ENCODE measurements at regions not wholly inside any gene's neighbourhood (a gene's known extent, or its start where the extent isn't known, plus 50 kb on each side); places are given as distances from the start of the nearest gene placed in this dataset.

DNA sequence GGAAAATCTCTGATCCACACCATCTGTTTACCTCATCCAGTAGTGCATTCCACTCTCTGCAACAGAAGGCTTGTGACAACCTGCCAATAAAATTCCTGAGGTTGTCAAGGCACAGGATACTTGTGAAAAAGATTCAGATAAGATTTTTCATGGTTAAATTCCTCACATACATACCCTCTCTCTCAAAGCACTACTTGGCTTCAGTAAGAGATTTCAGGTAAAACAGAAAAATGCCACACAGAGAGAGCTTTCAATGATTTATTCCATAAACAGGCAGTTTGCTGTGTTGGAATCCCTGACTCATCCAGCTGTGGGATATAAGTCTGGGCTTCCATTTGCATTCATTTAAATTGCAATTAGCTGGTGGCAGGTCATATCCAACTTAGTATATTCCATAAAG lies 99.7 kb upstream of the CAV2 start:
- TF ChIP-seq, protein P1, sequence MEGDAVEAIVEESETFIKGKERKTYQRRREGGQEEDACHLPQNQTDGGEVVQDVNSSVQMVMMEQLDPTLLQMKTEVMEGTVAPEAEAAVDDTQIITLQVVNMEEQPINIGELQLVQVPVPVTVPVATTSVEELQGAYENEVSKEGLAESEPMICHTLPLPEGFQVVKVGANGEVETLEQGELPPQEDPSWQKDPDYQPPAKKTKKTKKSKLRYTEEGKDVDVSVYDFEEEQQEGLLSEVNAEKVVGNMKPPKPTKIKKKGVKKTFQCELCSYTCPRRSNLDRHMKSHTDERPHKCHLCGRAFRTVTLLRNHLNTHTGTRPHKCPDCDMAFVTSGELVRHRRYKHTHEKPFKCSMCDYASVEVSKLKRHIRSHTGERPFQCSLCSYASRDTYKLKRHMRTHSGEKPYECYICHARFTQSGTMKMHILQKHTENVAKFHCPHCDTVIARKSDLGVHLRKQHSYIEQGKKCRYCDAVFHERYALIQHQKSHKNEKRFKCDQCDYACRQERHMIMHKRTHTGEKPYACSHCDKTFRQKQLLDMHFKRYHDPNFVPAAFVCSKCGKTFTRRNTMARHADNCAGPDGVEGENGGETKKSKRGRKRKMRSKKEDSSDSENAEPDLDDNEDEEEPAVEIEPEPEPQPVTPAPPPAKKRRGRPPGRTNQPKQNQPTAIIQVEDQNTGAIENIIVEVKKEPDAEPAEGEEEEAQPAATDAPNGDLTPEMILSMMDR (conservative IDR thresholded peaks at IDR 0.05; ENCODE audit: low read depth, low read length) = no peak
- TF ChIP-seq EZH2 (IDR thresholded peaks at IDR 0.05; ENCODE audit: low read length, unreplicated experiment) (no peak), EZH2phosphoT487 (IDR thresholded peaks at IDR 0.05; ENCODE audit: borderline replicate concordance, low read length) (no peak)
